ENCODE measurements at regions not wholly inside any gene's neighbourhood (a gene's known extent, or its start where the extent isn't known, plus 50 kb on each side); places are given as distances from the start of the nearest gene placed in this dataset.

DNA sequence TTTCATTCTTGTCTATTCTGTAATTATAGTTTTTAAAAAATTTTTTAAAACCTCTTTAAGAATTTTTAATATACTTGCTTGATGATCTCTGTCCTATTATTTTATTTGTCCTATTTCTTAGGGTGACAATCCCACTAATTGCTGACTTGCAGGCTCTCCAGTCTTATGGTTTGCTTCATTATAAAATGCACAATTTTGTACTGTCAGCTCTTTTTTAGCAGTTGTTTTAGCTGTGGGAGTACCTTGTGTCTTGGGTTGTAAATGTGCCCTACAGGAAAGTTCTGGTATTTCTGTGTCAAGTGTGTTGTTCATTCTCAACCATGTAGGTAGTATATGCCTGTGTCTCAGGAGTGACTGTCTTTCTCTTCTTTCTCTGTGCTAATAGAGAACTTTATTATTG lies 118.2 kb upstream of the IL15 start:
- Histone ChIP-seq H3K36me3 (ENCODE audit: control insufficient read depth in 4 of 4, insufficient read depth in 4 of 4, low read length in 4 of 4) (no peaks in the 10 kb centered on the region), H3K27ac (ENCODE audit: low read depth in 1 of 2, low read length in 1 of 2) (no peak overlapping the region), H3K27me3 (ENCODE audit: control insufficient read depth in 3 of 3, insufficient read depth in 3 of 3, low read length in 2 of 3) (no peaks in the 10 kb centered on the region), H3K9me3 (ENCODE audit: control insufficient read depth in 4 of 4, insufficient read depth in 3 of 4, low read length in 3 of 4) (no peaks in the 10 kb centered on the region), H3K4me1 (ENCODE audit: control insufficient read depth in 5 of 5, insufficient read depth in 5 of 5, low read length in 5 of 5) (no peaks in the 10 kb centered on the region), H3K4me3 (no peak overlapping the region), H3K9ac (ENCODE audit: insufficient read depth in 1 of 2, low read length in 2 of 2) (no peak overlapping the region)
- TF ChIP-seq, protein P1, sequence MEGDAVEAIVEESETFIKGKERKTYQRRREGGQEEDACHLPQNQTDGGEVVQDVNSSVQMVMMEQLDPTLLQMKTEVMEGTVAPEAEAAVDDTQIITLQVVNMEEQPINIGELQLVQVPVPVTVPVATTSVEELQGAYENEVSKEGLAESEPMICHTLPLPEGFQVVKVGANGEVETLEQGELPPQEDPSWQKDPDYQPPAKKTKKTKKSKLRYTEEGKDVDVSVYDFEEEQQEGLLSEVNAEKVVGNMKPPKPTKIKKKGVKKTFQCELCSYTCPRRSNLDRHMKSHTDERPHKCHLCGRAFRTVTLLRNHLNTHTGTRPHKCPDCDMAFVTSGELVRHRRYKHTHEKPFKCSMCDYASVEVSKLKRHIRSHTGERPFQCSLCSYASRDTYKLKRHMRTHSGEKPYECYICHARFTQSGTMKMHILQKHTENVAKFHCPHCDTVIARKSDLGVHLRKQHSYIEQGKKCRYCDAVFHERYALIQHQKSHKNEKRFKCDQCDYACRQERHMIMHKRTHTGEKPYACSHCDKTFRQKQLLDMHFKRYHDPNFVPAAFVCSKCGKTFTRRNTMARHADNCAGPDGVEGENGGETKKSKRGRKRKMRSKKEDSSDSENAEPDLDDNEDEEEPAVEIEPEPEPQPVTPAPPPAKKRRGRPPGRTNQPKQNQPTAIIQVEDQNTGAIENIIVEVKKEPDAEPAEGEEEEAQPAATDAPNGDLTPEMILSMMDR (IDR thresholded peaks at IDR 0.05; ENCODE audit: control extremely low read depth, extremely low read depth), result no peak
- no peak for DNase-seq
- no peak for ATAC-seq (ENCODE audit: insufficient read depth, low FRiP score)

DNA sequence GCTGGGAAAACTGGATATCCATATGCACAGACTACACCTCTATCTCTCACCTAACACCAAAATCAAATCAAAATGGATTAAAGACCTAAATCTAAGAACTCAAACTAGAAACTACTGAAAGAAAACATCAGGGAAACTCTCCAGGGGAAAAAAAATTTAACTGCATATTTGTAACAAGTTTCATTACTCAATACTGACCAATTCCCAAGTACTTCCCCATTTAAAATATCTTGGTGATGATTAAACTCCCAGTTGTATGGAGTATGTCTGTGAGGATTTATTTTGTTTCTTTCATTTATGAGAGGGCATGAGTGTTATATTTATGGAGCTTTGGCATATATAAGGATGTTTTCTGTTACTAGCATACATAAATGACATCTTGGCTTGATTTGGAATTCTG lies 112.3 kb upstream of the IL15 start:
- DNase-seq (no peak), ATAC-seq (ENCODE audit: insufficient read depth, low FRiP score) (no peak)
- H3K27me3 ChIP-seq (ENCODE audit: control insufficient read depth in 3 of 3, insufficient read depth in 3 of 3, low read length in 2 of 3), result no peaks in the 10 kb centered on the region
- no peak overlapping the region for H3K27ac ChIP-seq (ENCODE audit: low read depth in 1 of 2, low read length in 1 of 2)
- TF ChIP-seq, protein P1 (IDR thresholded peaks at IDR 0.05; ENCODE audit: control extremely low read depth, extremely low read depth), result no peak
- no peaks in the 10 kb centered on the region for H3K9me3 ChIP-seq (ENCODE audit: control insufficient read depth in 4 of 4, insufficient read depth in 3 of 4, low read length in 3 of 4)
- H3K36me3 ChIP-seq (ENCODE audit: control insufficient read depth in 4 of 4, insufficient read depth in 4 of 4, low read length in 4 of 4), result no peaks in the 10 kb centered on the region
- H3K4me3 ChIP-seq, result no peak overlapping the region
- no peak overlapping the region for H3K9ac ChIP-seq (ENCODE audit: insufficient read depth in 1 of 2, low read length in 2 of 2)
- H3K4me1 ChIP-seq (ENCODE audit: control insufficient read depth in 5 of 5, insufficient read depth in 5 of 5, low read length in 5 of 5), result no peaks in the 10 kb centered on the region

DNA sequence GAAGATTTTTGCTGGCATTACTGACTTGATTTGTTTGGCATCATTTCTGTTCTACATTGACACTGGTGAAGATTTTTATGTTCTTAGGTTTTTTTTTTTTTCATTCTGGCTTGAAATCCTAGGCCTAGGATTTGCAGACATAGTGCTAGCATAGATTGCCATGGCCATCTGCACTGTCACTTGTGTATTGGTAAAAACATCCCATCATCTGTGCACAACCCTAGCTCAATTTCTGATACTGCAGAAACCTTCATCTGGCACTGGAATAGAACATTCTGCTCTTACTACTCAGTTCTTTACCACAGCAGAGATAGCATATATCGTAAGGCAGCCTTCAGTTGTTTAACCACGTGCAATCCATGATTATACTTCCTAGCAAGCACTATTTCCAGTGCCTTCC lies 111.5 kb upstream of the IL15 start:
- H3K27ac ChIP-seq (ENCODE audit: low read depth in 1 of 2, low read length in 1 of 2), result no peak overlapping the region
- H3K36me3 ChIP-seq (ENCODE audit: control insufficient read depth in 4 of 4, insufficient read depth in 4 of 4, low read length in 4 of 4), result no peaks in the 10 kb centered on the region
- TF ChIP-seq, protein P1 (IDR thresholded peaks at IDR 0.05; ENCODE audit: control extremely low read depth, extremely low read depth), result no peak
- no peak for ATAC-seq (ENCODE audit: insufficient read depth, low FRiP score)
- WGBS, 2 donors, result 74 to 80% methylated on average over 2 of the region's 2 CpGs
- H3K9me3 ChIP-seq (ENCODE audit: control insufficient read depth in 4 of 4, insufficient read depth in 3 of 4, low read length in 3 of 4), result no peaks in the 10 kb centered on the region
- H3K27me3 ChIP-seq (ENCODE audit: control insufficient read depth in 3 of 3, insufficient read depth in 3 of 3, low read length in 2 of 3), result no peaks in the 10 kb centered on the region
- DNase-seq, result no peak
- no peaks in the 10 kb centered on the region for H3K4me1 ChIP-seq (ENCODE audit: control insufficient read depth in 5 of 5, insufficient read depth in 5 of 5, low read length in 5 of 5)
- no peak overlapping the region for H3K9ac ChIP-seq (ENCODE audit: insufficient read depth in 1 of 2, low read length in 2 of 2)
- H3K4me3 ChIP-seq, result no peak overlapping the region

DNA sequence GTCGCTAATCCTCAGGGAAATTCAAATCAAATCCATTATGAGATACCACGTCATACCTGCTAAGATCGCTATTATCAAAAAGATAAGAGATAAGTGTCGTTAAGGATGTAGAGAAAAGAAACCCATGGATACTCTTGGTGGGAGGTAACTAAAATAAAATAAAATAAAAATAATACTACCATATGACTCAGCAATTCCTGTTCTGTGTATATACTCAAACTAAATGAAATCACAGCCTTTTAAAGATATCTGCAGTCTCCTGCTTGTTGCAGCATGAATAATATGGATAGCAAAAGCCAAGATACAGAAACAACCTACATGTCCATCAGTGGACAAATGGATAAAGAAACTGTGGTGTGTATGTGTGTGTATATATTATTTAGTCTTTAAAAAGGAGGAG lies 105.8 kb upstream of the IL15 start:
- Histone ChIP-seq H3K9me3 (ENCODE audit: control insufficient read depth in 4 of 4, insufficient read depth in 3 of 4, low read length in 3 of 4) (no peaks in the 10 kb centered on the region), H3K4me1 (ENCODE audit: control insufficient read depth in 5 of 5, insufficient read depth in 5 of 5, low read length in 5 of 5) (no peaks in the 10 kb centered on the region), H3K36me3 (ENCODE audit: control insufficient read depth in 4 of 4, insufficient read depth in 4 of 4, low read length in 4 of 4) (no peaks in the 10 kb centered on the region), H3K27me3 (ENCODE audit: control insufficient read depth in 3 of 3, insufficient read depth in 3 of 3, low read length in 2 of 3) (no peaks in the 10 kb centered on the region), H3K9ac (ENCODE audit: insufficient read depth in 1 of 2, low read length in 2 of 2) (no peak overlapping the region), H3K27ac (ENCODE audit: low read depth in 1 of 2, low read length in 1 of 2) (no peak overlapping the region), H3K4me3 (no peak overlapping the region)
- WGBS, 2 donors, result 87 to 94% methylated on average over 4 of the region's 4 CpGs
- TF ChIP-seq, protein P1 (IDR thresholded peaks at IDR 0.05; ENCODE audit: control extremely low read depth, extremely low read depth), result no peak
- no peak for ATAC-seq (ENCODE audit: insufficient read depth, low FRiP score)
- DNase-seq, result no peak

All from lung (tissue), 11 donors.